IMR-90 (cell line): ENCODE measurements at regions not wholly inside any gene's neighbourhood (a gene's known extent, or its start where the extent isn't known, plus 50 kb on each side); places are given as distances from the start of the nearest gene placed in this dataset.

Experiments used
- ATAC-seq: fragments of 200-7000 bp; cut with Tn5 transposase; 2 replicates; pipeline ENCODE4 v1.9.1; 2020; ENCODE audit warnings: low read depth, mild to moderate bottlenecking, moderate library complexity
- BruUV-seq: library from RNA; stranded (reverse); fragments of 400-500 nt; replicated peaks from 2 replicates; lab custom pipeline; 2021; lab: Mats Ljungman, UMichigan
- CTCF ChIA-PET: fragments of 300-600 bp; formaldehyde crosslinking; extraction: SDS; loops from one replicate; lab custom pipeline; 2021; ENCODE audit warnings: antibody characterized with exemption; lab: Yijun Ruan, JAX
- POLR2A ChIA-PET: fragments of 300-600 bp; sonication (Branson Sonifier 250); formaldehyde crosslinking; loops from one replicate; lab custom pipeline; 2022; ENCODE audit warnings: antibody characterized with exemption; ENCODE audit not compliant: unreplicated experiment; lab: Charles Lee
- DNase-seq: peaks from one replicate; pipeline ENCODE4 v3.0.0; 2013
- H2AFZ ChIP-seq: replicated peaks from 2 replicates; pipeline ENCODE3; 2013; ENCODE audit warnings: low read length, mild to moderate bottlenecking; ENCODE audit not compliant: poor library complexity
- H2AK5ac ChIP-seq: 2 replicates; pipeline ENCODE4 v1.6.1; 2013; ENCODE audit warnings: low read depth, low read length, inconsistent platforms
- H2AK9ac ChIP-seq: replicated peaks from 2 replicates; pipeline ENCODE3; 2013; ENCODE audit warnings: mild to moderate bottlenecking, low read depth, low read length, moderate library complexity; ENCODE audit not compliant: poor library complexity
- H2BK120ac ChIP-seq: 2 replicates; pipeline ENCODE4 v1.6.1; 2013; ENCODE audit warnings: low read depth, low read length, inconsistent platforms
- H2BK15ac ChIP-seq: 3 replicates; pipeline ENCODE4 v1.6.1; 2013; ENCODE audit warnings: low read depth, low read length, inconsistent platforms
- H2BK20ac ChIP-seq: 2 replicates; pipeline ENCODE4 v1.6.1; 2013; ENCODE audit warnings: low read depth, mild to moderate bottlenecking, inconsistent platforms, low read length, moderate library complexity
- H2BK5ac ChIP-seq: 2 replicates; pipeline ENCODE4 v1.6.1; 2013; ENCODE audit warnings: mild to moderate bottlenecking, low read depth, low read length, inconsistent platforms; ENCODE audit not compliant: poor library complexity, severe bottlenecking
- H3K14ac ChIP-seq: replicated peaks from 2 replicates; pipeline ENCODE4 v1.6.1; 2013; ENCODE audit warnings: low read depth, low read length, inconsistent platforms
- H3K18ac ChIP-seq: 2 replicates; pipeline ENCODE4 v1.6.1; 2013; ENCODE audit warnings: low read depth, low read length, control low read depth
- H3K23ac ChIP-seq: 2 replicates; pipeline ENCODE4 v1.6.1; 2013; ENCODE audit warnings: low read depth, low read length, inconsistent platforms
- H3K27ac ChIP-seq: 2 replicates; pipeline ENCODE4 v1.5.1; 2013; ENCODE audit warnings: mild to moderate bottlenecking, control low read depth, low read length; ENCODE audit not compliant: insufficient read depth
- H3K27me3 ChIP-seq: 2 replicates; pipeline ENCODE4 v1.6.1; 2013; ENCODE audit warnings: low read length; ENCODE audit not compliant: control insufficient read depth, insufficient read depth
- H3K36me3 ChIP-seq: 2 replicates; pipeline ENCODE4 v1.6.1; 2013; ENCODE audit warnings: low read length, mixed read lengths; ENCODE audit not compliant: control insufficient read depth, insufficient read depth
- H3K4ac ChIP-seq: 2 replicates; pipeline ENCODE4 v1.6.1; 2013; ENCODE audit warnings: low read depth, low read length, inconsistent platforms
- H3K4me1 ChIP-seq: 2 replicates; pipeline ENCODE4 v1.6.1; 2013; ENCODE audit warnings: low read length, mixed read lengths; ENCODE audit not compliant: control insufficient read depth, insufficient read depth
- H3K4me2 ChIP-seq: 2 replicates; pipeline ENCODE4 v1.6.1; 2013; ENCODE audit warnings: low read depth, mild to moderate bottlenecking, control low read depth, low read length, moderate library complexity
- H3K4me3 ChIP-seq: 2 replicates; pipeline ENCODE4 v1.5.1; 2013; ENCODE audit warnings: low read depth, mild to moderate bottlenecking, control low read depth, low read length, moderate library complexity; ENCODE audit not compliant: insufficient read depth
- H3K56ac ChIP-seq: 2 replicates; pipeline ENCODE4 v1.6.1; 2013; ENCODE audit warnings: low read length, inconsistent platforms; ENCODE audit not compliant: insufficient read depth; ENCODE audit errors: extremely low read depth
- H3K79me1 ChIP-seq, 2 experiments: 2 replicates each; pipeline ENCODE4 v1.6.1; 2013; ENCODE audit warnings: low read length in 2 of 2, inconsistent platforms in 1 of 2, low read depth in 1 of 2
- H3K9ac ChIP-seq: 2 replicates; pipeline ENCODE4 v1.6.1; 2013; ENCODE audit warnings: low read depth, low read length, control low read depth
- H3K9me1 ChIP-seq: 2 replicates; pipeline ENCODE4 v1.6.1; 2013; ENCODE audit warnings: low read length, inconsistent platforms; ENCODE audit not compliant: insufficient read depth
- H3K9me3 ChIP-seq: 2 replicates; pipeline ENCODE4 v1.6.1; 2013; ENCODE audit warnings: low read length; ENCODE audit not compliant: control insufficient read depth, insufficient read depth
- H4K20me1 ChIP-seq: 2 replicates; pipeline ENCODE4 v1.6.1; 2013; ENCODE audit warnings: low read length, inconsistent platforms; ENCODE audit not compliant: insufficient read depth
- H4K5ac ChIP-seq: 2 replicates; pipeline ENCODE4 v1.6.1; 2013; ENCODE audit warnings: mild to moderate bottlenecking, low read depth, low read length, control low read depth
- H4K8ac ChIP-seq, 2 experiments: 2 replicates each; pipeline ENCODE4 v1.6.1; 2013; ENCODE audit warnings: low read depth in 2 of 2, low read length in 2 of 2, control low read depth in 1 of 2, inconsistent platforms in 1 of 2
- H4K91ac ChIP-seq: 2 replicates; pipeline ENCODE4 v1.6.1; 2013; ENCODE audit warnings: low read depth, low read length, inconsistent platforms; ENCODE audit not compliant: insufficient read depth
- WGBS, 2 experiments: methylation state at CpG; one replicate each; pipeline versions ENCODE4 v1.1.5 to v1.1.7; 2013; ENCODE audit warnings: missing lambda C conversion rate in 2 of 2; ENCODE audit not compliant: insufficient read length in 1 of 2; ENCODE audit errors: extremely low coverage in 2 of 2; 5-methylcytosine and 5-hydroxymethylcytosine counted together
- dilution Hi-C: fragments of 300-500 bp; cut with HindIII; formaldehyde crosslinking; loops from one replicate; pipeline ENCODE4 v1.14.3; 2018; ENCODE audit warnings: low sequenced_read_pairs; ENCODE audit not compliant: unreplicated experiment
- in situ Hi-C: fragments of 300-500 bp; cut with MboI; formaldehyde crosslinking; loops from 3 replicates; pipeline ENCODE4 v1.14.3; 2019; ENCODE audit warnings: low sequenced_read_pairs, inconsistent platforms, mixed read lengths
- intact Hi-C: fragments of 100-400 bp; cut with micrococcal nuclease; formaldehyde crosslinking; loops from 2 replicates; pipeline ENCODE4 v1.10.0; 2022
- TF ChIP-seq, protein P1 (sequence below): conservative IDR thresholded peaks from 2 replicates; pipeline ENCODE4 v1.5.1; 2012; ENCODE audit warnings: mild to moderate bottlenecking, low read depth, low read length, improper control_type of control experiment
- TF ChIP-seq, protein P2 (sequence below): fragments of 150-350 bp; IDR thresholded peaks from 2 replicates; pipeline ENCODE4 v1.6.1; 2016; ENCODE audit warnings: low read depth, mild to moderate bottlenecking, low read length, moderate library complexity, borderline replicate concordance

DNA sequence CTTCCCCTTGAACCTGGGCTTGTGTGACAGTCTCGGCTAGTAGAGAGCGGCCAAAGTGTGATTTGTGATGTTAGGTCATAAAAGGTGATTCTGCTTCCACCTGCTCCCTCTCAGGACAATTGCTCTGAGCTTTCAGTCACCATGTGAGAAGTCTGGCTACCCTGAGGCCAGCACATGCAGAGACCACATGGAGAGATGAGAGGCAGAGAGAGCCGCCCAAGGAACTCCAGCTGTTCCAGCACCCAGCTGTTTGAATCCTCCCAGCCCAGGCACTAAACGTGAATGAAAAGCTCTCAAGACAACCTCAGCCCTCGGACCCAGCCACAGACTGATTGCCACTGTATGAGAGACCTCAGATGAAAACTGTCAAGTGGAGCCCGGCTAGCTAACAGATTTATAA is 143.4 kb upstream of the EEF1E1 start:
- ChIA-PET CTCF (no interaction called here), POLR2A (no interaction called here)
- Histone ChIP-seq H2AK5ac (no peak overlapping the region), H2AFZ (no peak overlapping the region), H3K23ac (no peak overlapping the region), H3K14ac (no peak overlapping the region), H3K56ac (no peak overlapping the region), H3K4ac (no peak overlapping the region), H4K8ac (no peak overlapping the region), H4K5ac (no peak overlapping the region), H3K79me1 (no peaks in the 10 kb centered on the region), H2BK20ac (no peak overlapping the region), H2BK15ac (no peak overlapping the region), H3K4me3 (no peak overlapping the region), H3K4me1 (no peaks in the 10 kb centered on the region), H3K9me3 (no peaks in the 10 kb centered on the region), H3K4me2 (no peak overlapping the region), H4K20me1 (no peaks in the 10 kb centered on the region), H3K9me1 (no peaks in the 10 kb centered on the region), H2BK5ac (no peak overlapping the region), H3K18ac (no peak overlapping the region), H3K27ac (no peak overlapping the region), H3K36me3 (no peaks in the 10 kb centered on the region), H2AK9ac (no peak overlapping the region), H3K9ac (no peak overlapping the region), H4K91ac (no peak overlapping the region), H2BK120ac (no peak overlapping the region), H3K27me3 (peaks cover under 1% of the 10 kb centered on the region; the same call in 1 of the 2 replicates)
- DNase-seq (no peak), ATAC-seq (no peak)
- intact Hi-C loops (no loop called here), dilution Hi-C loops (no loop called here), in situ Hi-C loops (no loop called here)
- TF ChIP-seq, protein P1, sequence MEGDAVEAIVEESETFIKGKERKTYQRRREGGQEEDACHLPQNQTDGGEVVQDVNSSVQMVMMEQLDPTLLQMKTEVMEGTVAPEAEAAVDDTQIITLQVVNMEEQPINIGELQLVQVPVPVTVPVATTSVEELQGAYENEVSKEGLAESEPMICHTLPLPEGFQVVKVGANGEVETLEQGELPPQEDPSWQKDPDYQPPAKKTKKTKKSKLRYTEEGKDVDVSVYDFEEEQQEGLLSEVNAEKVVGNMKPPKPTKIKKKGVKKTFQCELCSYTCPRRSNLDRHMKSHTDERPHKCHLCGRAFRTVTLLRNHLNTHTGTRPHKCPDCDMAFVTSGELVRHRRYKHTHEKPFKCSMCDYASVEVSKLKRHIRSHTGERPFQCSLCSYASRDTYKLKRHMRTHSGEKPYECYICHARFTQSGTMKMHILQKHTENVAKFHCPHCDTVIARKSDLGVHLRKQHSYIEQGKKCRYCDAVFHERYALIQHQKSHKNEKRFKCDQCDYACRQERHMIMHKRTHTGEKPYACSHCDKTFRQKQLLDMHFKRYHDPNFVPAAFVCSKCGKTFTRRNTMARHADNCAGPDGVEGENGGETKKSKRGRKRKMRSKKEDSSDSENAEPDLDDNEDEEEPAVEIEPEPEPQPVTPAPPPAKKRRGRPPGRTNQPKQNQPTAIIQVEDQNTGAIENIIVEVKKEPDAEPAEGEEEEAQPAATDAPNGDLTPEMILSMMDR, result no peak
- TF ChIP-seq, protein P2, sequence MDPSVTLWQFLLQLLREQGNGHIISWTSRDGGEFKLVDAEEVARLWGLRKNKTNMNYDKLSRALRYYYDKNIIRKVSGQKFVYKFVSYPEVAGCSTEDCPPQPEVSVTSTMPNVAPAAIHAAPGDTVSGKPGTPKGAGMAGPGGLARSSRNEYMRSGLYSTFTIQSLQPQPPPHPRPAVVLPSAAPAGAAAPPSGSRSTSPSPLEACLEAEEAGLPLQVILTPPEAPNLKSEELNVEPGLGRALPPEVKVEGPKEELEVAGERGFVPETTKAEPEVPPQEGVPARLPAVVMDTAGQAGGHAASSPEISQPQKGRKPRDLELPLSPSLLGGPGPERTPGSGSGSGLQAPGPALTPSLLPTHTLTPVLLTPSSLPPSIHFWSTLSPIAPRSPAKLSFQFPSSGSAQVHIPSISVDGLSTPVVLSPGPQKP, result no peak
- no CpG with 5 or more reads among the region's 6 CpGs for WGBS, 2 experiments
- no TSS peak for BruUV-seq
